Calu3 (cell line): ENCODE measurements at regions not wholly inside any gene's neighbourhood (a gene's known extent, or its start where the extent isn't known, plus 50 kb on each side); places are given as distances from the start of the nearest gene placed in this dataset.

Experiments
- BruUV-seq: library from RNA; stranded (reverse); fragments of 400-500 nt; replicated peaks from 2 replicates; lab custom pipeline; 2021; lab: Mats Ljungman, UMichigan
- CTCF ChIA-PET: fragments of 300-600 bp; sonication (Branson Sonifier 250); formaldehyde crosslinking; loops from one replicate; lab custom pipeline; 2022; ENCODE audit warnings: antibody characterized with exemption; lab: Charles Lee
- DNase-seq: peaks from one replicate; pipeline ENCODE4 v3.0.0; 2022
- H3K27ac Mint-ChIP-seq: one replicate; pipeline ENCODE4 v1.8.0; 2022; ENCODE audit warnings: mixed read lengths; ENCODE audit not compliant: unreplicated experiment
- H3K27me3 Mint-ChIP-seq: one replicate; pipeline ENCODE4 v1.8.0; 2022; ENCODE audit warnings: mixed read lengths; ENCODE audit not compliant: unreplicated experiment
- H3K36me3 Mint-ChIP-seq: one replicate; pipeline ENCODE4 v1.8.0; 2022; ENCODE audit warnings: mild to moderate bottlenecking, moderate library complexity, mixed read lengths; ENCODE audit not compliant: insufficient read depth, unreplicated experiment
- H3K4me1 Mint-ChIP-seq: one replicate; pipeline ENCODE4 v1.8.0; 2022; ENCODE audit warnings: mild to moderate bottlenecking, low read depth, mixed read lengths; ENCODE audit not compliant: unreplicated experiment
- H3K4me3 Mint-ChIP-seq: one replicate; pipeline ENCODE4 v1.8.0; 2022; ENCODE audit warnings: mild to moderate bottlenecking, low read depth, moderate library complexity, mixed read lengths; ENCODE audit not compliant: unreplicated experiment
- H3K9me3 Mint-ChIP-seq: one replicate; pipeline ENCODE4 v1.8.0; 2022; ENCODE audit warnings: low read depth, mixed read lengths; ENCODE audit not compliant: unreplicated experiment
- CTCF ChIP-seq: fragments of 200-600 bp; IDR thresholded peaks from one replicate; pipeline ENCODE4 v1.8.0; 2022; ENCODE audit warnings: antibody characterized with exemption; ENCODE audit not compliant: unreplicated experiment
- intact Hi-C: fragments of 100-400 bp; cut with micrococcal nuclease; formaldehyde crosslinking; loops from one replicate; pipeline ENCODE4 v1.10.0; 2022; ENCODE audit not compliant: unreplicated experiment

GRCh38 chr4:110681381-110681780 is 58.5 kb upstream of the PITX2 start:
- no peak for TF ChIP-seq CTCF
- H3K4me3 Mint-ChIP-seq: no peak overlapping the region
- H3K27me3 Mint-ChIP-seq: no peaks in the 10 kb centered on the region
- peaks cover 21% of the 10 kb centered on the region for H3K4me1 Mint-ChIP-seq
- H3K36me3 Mint-ChIP-seq: no peaks in the 10 kb centered on the region
- intact Hi-C loops: no loop called here
- CTCF ChIA-PET: no interaction called here
- no peaks in the 10 kb centered on the region for H3K9me3 Mint-ChIP-seq
- DNase-seq: no peak
- H3K27ac Mint-ChIP-seq: no peak overlapping the region
- no TSS peak for BruUV-seq

GRCh38 chr4:110682311-110682710 is 59.4 kb upstream of the PITX2 start:
- Mint-ChIP-seq H3K4me1 (peaks cover 21% of the 10 kb centered on the region), H3K4me3 (no peak overlapping the region), H3K27me3 (no peaks in the 10 kb centered on the region), H3K27ac (no peak overlapping the region), H3K36me3 (no peaks in the 10 kb centered on the region), H3K9me3 (no peaks in the 10 kb centered on the region)
- CTCF ChIA-PET: no interaction called here
- DNase-seq: no peak
- intact Hi-C loops: no loop called here
- no peak for TF ChIP-seq CTCF
- no TSS peak for BruUV-seq

GRCh38 chr4:110683601-110684000 is 60.7 kb upstream of the PITX2 start:
- no TSS peak for BruUV-seq
- H3K9me3 Mint-ChIP-seq: no peaks in the 10 kb centered on the region
- no peaks in the 10 kb centered on the region for H3K27me3 Mint-ChIP-seq
- no peaks in the 10 kb centered on the region for H3K36me3 Mint-ChIP-seq
- DNase-seq: no peak
- intact Hi-C loops: no loop called here
- no peak overlapping the region for H3K4me3 Mint-ChIP-seq
- H3K4me1 Mint-ChIP-seq: peaks cover 17% of the 10 kb centered on the region
- no peak overlapping the region for H3K27ac Mint-ChIP-seq
- CTCF ChIA-PET: no interaction called here
- TF ChIP-seq CTCF: no peak

- no peak for TF ChIP-seq CTCF
- Mint-ChIP-seq H3K4me3 (no peak overlapping the region), H3K36me3 (no peaks in the 10 kb centered on the region), H3K4me1 (peaks cover 9% of the 10 kb centered on the region), H3K27ac (no peak overlapping the region), H3K27me3 (no peaks in the 10 kb centered on the region), H3K9me3 (no peaks in the 10 kb centered on the region)
- CTCF ChIA-PET: no interaction called here
- intact Hi-C loops: no loop called here
- no TSS peak for BruUV-seq
- DNase-seq: no peak
Observed at GRCh38 chr4:110702326-110702725, 79.4 kb upstream of the PITX2 start.
